LNCAP (cell line): ENCODE measurements at regions not wholly inside any gene's neighbourhood (a gene's known extent, or its start where the extent isn't known, plus 50 kb on each side); places are given as distances from the start of the nearest gene placed in this dataset.

Experiments used
- CTCF ChIP-seq: fragments of 450-650 bp; IDR thresholded peaks from 2 replicates; pipeline ENCODE4 v1.5.1; 2017; ENCODE audit warnings: mild to moderate bottlenecking

DNA sequence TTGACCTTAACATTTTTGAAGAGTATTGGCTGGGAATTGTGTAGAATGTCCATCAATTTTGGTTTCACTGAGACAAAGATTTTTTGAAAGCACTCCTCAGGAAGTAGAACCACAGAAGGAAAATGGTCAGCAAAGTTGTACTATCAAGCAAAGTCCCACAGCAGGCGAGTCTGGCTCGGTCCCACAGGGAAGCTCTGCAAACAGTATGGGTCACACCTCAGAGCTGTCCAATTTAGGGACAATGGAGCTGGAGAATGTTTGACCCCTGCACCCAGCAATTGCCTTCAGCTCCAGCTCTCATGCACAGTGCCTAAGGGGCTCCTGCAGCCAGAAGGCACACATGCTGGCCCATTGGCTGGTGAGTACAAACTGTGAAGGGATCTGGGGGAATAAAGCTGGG lies 147.0 kb downstream of the MAFB start:
- no peak for TF ChIP-seq CTCF

DNA sequence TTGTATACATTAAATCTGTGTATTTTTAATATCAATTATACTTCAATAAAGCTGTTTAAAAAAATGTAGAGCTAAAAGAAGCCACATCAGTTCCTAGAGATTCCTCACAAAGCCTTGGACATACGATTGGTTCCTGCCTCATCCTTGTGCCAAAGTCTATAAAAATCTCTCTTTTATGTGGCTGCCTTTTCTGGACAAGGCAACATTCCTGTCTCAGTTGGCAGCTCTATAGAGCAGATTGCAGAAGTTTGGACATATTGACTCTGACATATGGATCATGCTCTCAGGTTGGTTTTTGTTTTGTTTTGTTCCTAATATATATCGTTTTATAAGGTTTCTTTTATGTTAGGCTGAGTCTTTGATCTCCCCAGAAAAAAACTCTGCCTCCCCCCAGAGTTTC lies 148.9 kb downstream of the MAFB start:
- TF ChIP-seq CTCF, result no peak

DNA sequence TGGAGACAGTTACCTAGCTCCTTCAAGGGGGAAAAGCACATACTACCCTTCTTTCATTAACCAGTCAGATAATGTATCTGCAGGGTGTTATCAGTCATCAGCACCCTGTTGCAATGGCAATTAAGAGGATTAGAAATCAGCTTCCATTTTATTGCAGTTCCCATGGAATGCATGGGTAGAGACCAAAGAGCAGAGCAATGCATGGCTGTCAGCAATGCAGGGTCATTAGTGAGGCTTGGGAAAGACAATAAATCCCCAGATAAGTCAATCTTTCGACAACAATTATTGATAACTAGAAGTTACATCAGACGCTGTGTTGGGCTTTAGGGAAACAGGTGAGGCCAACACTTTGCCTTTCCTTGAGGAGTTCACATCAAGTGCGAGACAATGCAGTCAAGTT lies 150.9 kb downstream of the MAFB start:
- no peak for TF ChIP-seq CTCF

DNA sequence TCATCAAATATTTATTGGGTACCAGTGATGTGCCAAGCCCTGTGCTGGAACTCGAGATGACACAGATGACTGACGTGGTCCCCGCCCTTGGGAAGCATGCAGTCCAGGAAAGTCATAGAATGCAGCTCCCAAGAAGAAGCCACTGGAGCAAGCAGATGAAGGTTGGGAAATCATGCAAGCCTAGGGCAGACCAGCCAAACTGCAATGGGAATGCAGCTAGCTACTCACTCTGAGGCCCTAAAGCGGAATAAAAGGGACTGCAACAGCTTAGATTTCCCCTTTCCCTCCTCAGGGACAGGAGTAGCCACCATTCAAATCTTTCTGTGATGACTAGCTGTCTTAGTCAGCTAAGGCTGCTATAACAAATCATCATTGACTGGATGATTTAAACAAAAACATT lies 152.2 kb downstream of the MAFB start:
- no peak for TF ChIP-seq CTCF

GRCh38 chr20:40535816-40536215 lies 153.2 kb downstream of the MAFB start:
- TF ChIP-seq CTCF, result no peak

DNA sequence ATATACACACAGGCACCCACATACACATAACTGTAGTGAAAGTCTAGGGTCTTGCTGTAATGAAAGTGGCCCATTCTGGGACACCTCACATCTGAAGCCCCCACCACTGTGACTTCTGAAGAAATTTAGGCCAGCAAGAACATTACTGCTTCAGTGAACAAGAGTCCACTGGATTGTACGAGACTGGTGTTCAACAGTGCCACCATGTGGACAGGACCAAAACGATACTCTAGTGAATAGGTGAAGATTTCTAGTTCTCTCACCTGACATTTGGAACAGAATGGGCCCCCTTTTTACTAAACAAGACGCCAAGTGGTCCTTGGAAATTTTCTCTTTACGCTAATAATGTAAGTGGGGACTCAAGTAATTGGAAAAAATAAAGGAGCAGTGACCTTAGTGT lies 156.9 kb downstream of the MAFB start:
- peak; percentile 60; the same call in 1 of the 2 replicates for TF ChIP-seq CTCF

GRCh38 chr20:40525351-40525750 lies 163.7 kb downstream of the MAFB start:
- TF ChIP-seq CTCF, result no peak

DNA sequence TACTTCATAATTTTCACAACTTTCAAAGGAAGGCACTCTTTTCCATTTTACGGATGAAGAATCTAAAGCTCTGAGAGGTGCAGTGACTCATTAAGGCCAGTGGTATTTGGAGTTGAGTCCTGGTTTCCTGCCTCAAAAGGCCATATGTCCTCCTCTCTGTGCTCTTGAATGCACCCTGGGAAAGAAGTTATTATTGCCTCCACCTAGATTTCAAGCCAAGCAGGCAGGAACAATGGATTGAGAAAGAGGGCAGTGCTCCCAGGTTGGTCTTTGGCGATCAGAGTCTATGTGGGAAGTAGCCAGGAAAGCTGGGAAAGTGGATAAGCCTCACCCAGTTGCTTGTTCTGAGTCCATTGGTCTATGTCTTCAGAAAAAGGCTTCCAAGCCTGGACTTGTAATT lies 165.0 kb downstream of the MAFB start:
- TF ChIP-seq CTCF, result no peak
